NCI-H2196 treated with DMSO at 0.1 percent for 48 hours (cell line): ENCODE measurements at regions not wholly inside any gene's neighbourhood (a gene's known extent, or its start where the extent isn't known, plus 50 kb on each side); places are given as distances from the start of the nearest gene placed in this dataset.
"Not testable (repeated sequence)": the region's sequence is repeated elsewhere in the genome, so short reads cannot be mapped to it uniquely, and the experiment has no call there.

Source experiments
- DNase-seq: peaks from one replicate; lab custom pipeline; 2025; ENCODE audit not compliant: unreplicated experiment; lab: John Stamatoyannopoulos, UW

DNA sequence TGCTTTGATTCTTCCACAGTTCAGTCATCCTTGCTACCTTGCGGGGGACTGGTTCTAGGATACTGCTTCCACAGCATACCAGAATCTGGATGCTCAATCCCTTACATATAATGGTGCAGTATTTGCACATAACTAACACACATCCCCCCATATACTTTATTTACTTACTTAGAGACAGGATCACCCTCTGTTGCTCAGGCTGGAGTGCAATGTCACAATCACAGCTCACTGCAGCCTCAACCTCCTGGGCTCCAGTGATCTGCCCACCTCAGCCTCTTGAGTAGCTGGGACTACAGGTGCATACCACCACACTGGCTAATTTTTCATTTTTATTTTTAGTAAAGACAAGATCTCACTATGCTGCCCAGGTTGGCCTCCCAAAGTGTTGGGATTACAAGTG is 112.2 kb downstream of the GOSR1 start:
- DNase-seq = no peak

DNA sequence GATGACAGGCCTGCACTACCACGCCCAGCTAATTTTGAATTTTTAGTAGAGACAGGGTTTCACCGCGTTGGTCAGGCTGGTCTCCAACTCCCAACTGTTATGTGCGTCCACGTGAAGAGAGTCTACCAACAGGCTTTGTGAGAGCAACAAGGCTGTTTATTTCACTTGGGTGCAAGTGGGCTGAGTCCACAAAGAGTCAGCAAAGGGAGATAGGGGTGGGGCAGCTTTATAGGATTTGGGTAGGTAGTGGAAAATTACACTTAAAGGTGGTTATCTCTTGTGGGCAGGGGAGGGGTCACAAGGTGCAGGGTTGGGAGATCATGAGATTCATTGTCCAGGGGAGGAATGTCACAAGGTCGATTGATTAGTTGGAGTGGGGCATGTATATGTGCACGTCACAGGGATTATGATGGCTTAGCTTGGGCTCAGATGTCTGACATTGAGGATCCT is 111.6 kb downstream of the GOSR1 start:
- no peak for DNase-seq

DNA sequence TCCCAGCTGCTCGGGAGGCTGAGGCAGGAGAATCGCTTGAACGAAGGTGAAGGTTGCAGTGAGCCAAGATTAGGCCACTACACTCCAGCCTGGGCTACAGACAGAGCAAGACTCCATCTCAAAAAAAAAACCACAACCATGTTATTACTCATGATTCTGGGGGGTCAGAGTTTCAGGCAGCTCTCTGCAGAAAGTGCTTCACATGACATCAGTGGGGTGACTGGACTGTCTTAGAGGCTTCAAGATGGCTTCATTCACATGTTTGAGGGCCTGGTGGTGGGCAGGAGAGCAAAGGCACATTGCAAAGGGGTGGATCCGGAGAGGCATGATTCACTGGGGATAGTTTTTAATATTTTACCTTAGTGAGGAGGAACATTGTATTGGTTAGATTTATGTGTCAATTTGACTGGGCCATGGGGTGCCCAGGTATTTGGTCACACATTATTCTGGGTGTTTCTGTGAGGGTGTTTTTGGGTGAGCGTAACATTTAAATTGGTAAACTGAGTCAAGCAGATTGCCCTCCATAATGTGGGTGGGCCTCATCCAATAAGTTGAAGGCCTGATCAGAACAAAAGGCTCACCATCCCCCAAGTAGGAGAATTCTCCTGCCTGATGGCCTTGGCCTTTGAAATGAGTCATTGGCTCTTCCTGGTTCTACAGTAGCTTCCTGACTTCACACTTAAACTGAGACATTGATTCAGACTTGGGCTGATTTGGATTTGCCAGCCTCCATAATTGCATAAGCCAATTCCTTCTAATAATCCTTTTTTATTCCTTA is 109.8 kb downstream of the GOSR1 start:
- DNase-seq = no peak

DNA sequence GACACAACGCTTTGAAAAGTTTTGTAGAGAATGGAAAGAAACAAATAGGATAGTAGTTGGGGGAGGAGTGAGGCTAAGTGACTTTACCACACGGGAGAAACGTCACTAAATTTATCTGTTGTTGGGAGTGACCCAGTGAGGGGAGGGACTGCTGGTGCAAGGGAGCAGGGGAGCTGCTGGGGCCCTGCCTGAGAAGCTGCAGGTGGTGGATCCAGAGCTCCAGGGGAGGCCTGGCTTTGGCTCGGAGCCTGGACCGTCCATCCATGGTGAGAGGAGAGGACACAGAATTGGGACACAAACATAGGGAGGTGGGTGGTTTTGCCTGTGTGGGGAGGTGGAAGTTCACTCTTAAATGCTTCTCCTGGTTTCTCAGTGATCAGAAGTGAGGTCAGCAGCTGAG is 107.6 kb downstream of the GOSR1 start:
- no peak for DNase-seq

DNA sequence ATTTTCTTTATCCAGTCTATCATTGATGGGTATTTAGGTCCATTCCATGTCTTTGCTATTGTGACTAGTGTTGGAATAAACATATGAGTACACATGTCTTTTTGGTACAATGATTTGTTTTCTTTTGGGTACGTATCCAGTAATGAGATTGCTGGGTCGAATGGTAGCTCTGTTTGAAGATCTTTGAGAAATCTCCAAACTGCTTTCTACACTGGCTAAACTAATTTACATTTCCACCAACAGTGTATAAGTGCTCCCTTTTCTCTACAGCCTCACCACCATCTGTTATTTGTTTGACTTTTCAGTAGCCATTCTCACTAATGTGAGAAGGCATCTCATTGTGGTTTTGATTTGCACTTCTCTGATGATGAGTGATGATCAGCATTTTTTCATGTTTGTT is 103.7 kb downstream of the GOSR1 start:
- DNase-seq = no peak

DNA sequence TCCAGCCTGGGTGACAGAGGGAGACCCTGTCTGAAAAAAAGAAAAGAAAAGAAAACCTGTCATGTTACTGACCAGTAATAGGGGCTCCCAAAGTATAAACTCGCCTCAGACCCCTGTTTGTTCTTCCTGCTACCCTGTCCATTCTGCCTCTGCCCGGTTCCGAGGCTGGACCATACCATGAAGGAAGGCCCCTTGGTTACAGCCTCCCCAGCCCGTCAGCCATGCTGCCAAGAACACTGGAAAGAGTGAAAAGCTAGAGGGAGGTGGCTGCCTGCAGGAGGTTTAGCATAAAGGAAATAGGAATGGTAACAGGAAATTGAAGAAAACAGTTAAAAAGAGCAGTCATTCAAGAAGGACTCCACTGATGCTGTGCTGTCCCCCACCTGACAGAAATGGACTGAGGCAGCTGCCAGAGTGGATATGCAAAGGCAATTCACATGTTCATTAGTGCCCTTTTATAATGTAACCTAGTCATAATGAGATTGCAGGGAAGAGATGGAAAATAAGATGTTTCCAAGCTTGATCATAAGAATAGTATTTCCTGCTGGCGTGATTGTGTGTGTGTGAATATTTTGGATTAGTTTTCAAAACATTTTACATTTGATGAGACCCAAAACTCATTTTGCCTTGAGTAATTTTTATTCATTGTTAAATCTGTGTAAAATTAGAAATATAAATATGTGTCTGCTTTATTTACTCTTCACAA is 102.6 kb downstream of the GOSR1 start:
- no peak for DNase-seq

DNA sequence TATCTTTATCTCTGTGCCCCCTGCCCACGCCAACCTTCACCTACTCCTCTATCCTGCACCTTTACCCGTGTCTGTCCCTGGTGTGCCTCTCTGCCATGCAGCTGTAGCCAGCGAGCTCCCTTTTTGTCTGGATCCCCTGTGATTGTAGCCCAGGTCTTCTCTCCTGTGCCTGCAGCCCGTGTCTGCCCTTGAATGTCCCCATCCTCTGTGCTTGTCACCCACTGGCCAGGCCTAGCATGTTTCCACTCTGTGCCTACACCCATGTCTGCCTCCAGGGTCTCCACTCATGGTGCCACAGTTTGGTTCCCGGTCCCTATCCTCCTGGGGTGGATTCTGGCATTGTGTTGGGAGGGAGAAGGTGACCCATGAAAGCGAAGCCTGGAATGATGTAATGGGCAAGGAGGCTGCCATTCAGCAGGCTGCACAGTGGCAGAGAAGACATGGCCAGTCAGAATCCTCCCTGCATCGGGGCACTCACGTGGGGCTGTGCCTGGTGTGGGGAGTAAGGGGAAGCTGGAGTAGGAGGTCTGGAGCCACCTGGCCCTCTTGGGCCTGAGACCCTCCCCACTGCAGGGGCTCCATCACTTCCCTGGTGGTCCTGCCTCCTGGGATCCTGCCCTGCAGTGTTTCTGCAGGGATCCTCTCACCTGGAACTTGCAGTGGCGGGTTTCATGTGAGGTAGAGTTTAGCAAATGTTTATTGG is 101.0 kb downstream of the GOSR1 start:
- not testable (repeated sequence) for DNase-seq
